AG09309 (cell line): ENCODE measurements at regions not wholly inside any gene's neighbourhood (a gene's known extent, or its start where the extent isn't known, plus 50 kb on each side); places are given as distances from the start of the nearest gene placed in this dataset.

Source experiments
- DNase-seq: peaks from one replicate; pipeline ENCODE4 v3.0.0-alpha.2; 2010; ENCODE audit warnings: low read depth
- H3K4me3 ChIP-seq: 2 replicates; pipeline ENCODE4 v1.5.1; 2011; ENCODE audit warnings: mild to moderate bottlenecking, low read depth, low read length, moderate library complexity; ENCODE audit not compliant: control insufficient read depth
- TF ChIP-seq, protein P1 (sequence below): IDR thresholded peaks from 2 replicates; pipeline ENCODE4 v1.5.1; 2011; ENCODE audit warnings: mild to moderate bottlenecking, low read depth, low read length, inconsistent platforms; ENCODE audit not compliant: insufficient read depth, control insufficient read depth; ENCODE audit errors: missing control alignments

DNA sequence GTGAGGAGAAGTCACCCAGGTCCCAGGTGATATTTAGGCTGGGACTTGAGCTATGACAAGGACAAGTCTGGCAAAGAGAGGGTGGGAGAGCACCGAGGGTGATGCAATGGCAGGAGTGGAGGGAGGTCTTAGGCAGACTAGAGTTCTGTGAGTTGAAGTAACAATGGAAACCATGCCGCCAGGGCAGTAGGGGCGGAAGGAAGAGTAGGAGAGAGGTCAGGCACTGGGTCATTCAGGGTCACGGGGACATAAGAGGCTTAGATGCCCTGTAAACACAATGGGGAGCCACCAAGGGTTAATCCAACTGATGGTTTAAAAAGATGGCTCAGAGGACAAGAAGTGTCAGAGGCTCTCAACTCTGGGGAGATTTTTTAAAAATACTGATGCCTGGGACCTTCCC is 199.7 kb upstream of the LRTM1 start:
- no peak overlapping the region for H3K4me3 ChIP-seq
- DNase-seq = no peak
- TF ChIP-seq, protein P1, sequence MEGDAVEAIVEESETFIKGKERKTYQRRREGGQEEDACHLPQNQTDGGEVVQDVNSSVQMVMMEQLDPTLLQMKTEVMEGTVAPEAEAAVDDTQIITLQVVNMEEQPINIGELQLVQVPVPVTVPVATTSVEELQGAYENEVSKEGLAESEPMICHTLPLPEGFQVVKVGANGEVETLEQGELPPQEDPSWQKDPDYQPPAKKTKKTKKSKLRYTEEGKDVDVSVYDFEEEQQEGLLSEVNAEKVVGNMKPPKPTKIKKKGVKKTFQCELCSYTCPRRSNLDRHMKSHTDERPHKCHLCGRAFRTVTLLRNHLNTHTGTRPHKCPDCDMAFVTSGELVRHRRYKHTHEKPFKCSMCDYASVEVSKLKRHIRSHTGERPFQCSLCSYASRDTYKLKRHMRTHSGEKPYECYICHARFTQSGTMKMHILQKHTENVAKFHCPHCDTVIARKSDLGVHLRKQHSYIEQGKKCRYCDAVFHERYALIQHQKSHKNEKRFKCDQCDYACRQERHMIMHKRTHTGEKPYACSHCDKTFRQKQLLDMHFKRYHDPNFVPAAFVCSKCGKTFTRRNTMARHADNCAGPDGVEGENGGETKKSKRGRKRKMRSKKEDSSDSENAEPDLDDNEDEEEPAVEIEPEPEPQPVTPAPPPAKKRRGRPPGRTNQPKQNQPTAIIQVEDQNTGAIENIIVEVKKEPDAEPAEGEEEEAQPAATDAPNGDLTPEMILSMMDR = no peak

DNA sequence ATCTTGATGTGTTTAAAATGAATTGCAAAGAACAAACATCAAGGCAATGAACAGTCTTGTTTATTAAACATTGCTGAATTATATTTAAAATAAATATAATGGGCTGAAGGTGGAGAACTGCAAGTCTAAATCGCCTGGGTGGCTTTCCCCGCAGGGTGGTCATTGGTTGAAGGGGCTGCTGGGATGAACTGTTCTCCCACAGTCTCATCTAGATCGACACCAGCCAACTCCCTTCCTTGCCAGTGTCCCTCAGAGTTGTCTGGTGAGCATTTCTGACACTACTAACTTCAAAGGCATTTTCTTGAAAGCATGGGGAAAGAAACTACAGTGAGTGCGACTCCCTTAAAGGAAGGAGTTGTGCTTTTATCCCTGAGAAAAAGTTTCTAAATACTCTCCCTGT is 196.5 kb upstream of the LRTM1 start:
- no peak overlapping the region for H3K4me3 ChIP-seq
- TF ChIP-seq, protein P1 = no peak

More for the DNA sequence above, 196.5 kb upstream of the LRTM1 start:
- no peak for DNase-seq
